HG02938 (cell line): ENCODE measurements at regions not wholly inside any gene's neighbourhood (a gene's known extent, or its start where the extent isn't known, plus 50 kb on each side); places are given as distances from the start of the nearest gene placed in this dataset.

Experiments used
- ATAC-seq: cut with Tn5 transposase; IDR thresholded peaks from one replicate; pipeline ENCODE4 v1.9.1; 2021; ENCODE audit warnings: mild to moderate bottlenecking, moderate library complexity; ENCODE audit not compliant: unreplicated experiment

- ATAC-seq = no peak
Measured at GRCh38 chr6:40313582-40313981, 273.6 kb downstream of the LRFN2 start.

DNA sequence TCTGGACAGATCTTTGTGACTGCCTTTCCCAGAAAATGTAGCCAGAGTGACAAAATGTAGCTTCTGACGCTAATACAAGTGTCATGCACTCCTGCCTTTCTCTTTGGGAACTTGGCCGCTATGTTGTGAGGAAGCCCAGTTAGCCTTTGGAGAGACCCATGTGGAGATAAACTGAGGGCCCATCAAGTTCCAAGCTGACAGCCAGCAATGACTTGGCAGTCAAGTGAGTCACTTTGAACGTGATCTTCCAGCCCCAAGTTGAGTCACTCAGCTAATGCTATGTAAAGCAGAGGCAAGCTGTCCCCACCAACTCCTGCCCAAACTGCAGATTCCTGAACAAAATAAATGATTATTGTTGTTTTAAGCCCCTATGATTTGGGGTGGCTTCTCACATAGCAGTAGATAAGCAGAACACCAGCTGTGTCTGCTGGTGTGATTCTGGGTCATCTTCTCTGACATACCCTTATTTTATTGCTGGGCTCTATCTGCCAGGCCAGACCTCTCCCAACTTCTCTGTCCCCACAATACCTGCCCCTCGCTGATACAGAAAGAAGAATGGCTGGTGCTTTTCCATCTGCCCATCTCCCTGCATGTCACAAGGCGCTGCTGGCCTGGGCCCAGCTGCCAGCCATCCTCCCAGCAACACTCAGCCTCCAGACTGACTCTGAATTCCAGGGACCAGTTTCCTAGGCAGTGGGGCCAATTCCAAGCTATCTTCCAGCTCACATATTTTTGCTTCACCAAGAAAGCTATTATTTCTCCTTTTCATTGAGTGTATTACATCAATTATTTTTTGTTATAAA, 274.8 kb downstream of the LRFN2 start:
- no peak for ATAC-seq

- no peak for ATAC-seq
Measured at GRCh38 chr6:40308533-40309306, 278.4 kb downstream of the LRFN2 start.

DNA sequence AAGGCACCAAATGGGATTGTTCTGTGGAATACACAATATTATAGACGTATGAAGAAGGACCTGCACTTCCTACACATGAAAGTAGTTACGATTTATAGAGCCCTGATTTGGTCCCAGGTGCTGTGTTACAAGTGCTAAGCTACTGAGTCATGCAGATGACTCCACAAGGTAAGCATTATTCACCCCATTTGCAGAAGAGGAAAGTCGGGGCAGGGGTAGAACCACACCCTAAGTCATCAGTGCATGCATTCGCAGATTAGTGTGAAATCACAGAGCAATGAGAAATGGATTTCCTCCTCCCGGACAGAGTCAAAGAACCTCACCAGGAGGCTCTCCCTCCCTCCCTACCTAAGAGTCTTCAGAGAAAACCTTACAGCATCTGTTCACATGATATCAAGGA, 279.5 kb downstream of the LRFN2 start:
- ATAC-seq = no peak

- ATAC-seq = no peak
Measured at GRCh38 chr6:40302856-40303454, 284.2 kb downstream of the LRFN2 start.

DNA sequence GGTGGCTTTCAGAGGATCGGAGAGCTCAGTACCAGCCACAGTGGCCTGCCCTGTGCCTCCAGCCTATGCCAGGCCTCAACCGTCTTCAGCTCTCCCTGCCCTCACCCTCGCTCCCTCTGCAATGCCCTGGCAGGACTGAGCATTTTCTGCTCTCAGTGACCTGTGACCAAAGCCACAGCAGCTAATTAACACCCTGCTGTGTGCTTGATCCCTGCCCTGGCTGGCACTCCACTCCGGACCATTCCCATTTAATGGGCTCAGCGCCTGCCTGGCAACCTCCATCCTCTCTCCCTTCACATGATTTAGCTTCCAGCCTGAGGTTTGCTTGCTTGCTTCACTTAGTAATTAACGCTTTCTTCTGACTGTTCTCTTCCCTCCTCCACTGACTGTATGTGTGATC, 287.5 kb downstream of the LRFN2 start:
- no peak for ATAC-seq

DNA sequence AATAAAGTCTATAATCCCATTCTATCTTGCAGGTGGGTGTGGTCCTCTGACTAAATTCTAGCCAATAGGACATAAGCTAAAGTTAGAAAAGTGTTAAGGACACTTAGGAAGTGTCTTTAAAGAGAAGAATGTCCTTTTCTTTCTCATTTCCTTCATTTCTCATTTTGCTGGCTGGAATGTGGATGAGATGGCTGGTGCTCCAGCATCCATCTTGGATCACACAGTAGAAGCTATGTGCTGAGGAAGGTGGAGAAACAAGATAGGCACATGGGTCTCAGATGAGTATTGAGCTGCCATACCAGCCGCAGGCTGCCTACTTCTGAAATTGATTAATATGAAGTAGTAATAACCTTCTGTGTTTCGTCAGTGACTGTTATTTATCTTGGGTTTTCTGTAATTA, 289.0 kb downstream of the LRFN2 start:
- no peak for ATAC-seq

- no peak for ATAC-seq
Measured at GRCh38 chr6:40295251-40295950, 291.8 kb downstream of the LRFN2 start.

GRCh38 chr6:40293460-40294185, 293.5 kb downstream of the LRFN2 start:
- ATAC-seq = no peak

DNA sequence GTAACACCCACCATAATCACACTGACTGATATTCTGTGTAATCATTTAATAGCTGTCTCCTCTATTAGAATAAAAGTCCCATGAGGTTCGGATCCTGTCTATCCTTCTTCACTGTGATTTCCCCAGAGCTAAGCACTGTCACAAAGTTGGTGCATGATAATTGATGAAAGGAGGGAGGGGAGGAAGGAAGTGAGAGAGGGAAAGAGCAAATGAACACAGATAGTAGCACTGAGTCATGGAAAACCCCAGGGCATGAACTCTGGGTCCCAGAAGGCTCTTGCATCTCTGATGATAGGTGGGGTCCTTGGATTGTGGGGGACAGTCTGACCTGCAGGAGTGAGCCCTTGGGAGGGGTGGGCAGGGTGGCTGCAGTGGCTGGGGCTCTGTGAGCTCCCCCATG, 294.1 kb downstream of the LRFN2 start:
- no peak for ATAC-seq

GRCh38 chr6:40290816-40291215, 296.3 kb downstream of the LRFN2 start:
- ATAC-seq = no peak

DNA sequence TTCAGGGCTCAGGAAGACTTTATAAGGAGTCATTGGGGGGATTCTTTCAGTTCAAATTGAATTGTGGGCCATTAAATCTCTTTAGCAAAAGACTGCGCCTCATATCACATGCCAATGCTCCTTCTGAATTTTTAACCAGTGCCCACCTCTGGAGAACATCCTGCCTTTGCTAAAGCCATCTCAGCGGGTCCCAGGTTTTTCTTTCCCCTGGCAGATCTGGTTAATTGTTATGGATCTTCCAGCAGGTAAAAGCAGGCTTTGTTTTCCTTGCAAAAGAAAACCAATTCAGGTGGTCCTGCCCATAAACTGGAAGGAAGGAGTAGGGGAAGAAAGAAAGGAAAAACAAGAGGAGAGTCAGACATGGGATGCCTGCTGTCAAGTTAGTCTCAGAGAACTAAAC, 298.2 kb downstream of the LRFN2 start:
- ATAC-seq = no peak

DNA sequence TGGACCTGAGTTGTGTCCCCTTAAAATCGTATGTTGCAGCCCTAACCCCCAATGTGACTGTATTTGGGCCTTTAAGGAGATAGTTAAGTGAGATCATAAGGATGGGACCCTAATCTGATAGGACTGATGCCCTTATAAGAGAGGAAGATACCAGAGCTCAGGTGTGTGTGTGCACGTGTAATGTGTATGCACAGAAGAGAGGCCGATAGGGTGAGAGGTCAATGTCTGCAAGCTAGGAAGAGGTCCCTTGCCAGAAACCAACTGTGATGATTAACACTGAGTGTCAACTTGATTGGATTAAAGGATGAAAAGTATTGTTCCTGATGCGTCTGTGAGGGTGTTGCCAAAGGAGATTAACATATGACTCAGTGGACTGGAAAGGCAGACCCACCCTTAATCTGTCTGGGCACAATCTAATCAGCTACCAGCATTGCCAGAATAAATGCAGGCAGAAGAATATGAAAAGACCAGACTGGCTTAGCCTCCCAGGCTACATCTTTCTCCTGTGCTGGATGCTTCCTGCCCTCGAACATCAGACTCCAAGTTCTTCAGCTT, 299.8 kb downstream of the LRFN2 start:
- ATAC-seq = no peak

DNA sequence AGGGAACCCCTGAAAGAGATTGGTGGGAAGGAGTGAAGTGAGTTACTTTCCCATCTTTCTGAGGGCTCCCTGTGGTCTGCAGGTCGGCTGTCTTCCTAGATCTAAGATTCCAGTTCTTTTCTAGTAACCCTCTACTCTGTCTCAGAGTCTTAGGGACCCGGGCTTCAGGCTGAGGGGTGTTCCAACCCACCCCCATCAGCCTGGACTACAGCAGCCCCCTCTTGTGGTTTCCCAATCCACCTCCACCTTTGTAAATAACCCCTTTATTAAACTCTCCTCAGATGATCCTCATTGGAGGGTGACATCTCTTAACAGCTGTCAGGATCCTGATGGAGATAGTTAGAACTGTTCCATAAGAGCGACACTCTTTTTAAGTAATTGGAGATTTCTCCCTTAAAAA, 300.4 kb downstream of the LRFN2 start:
- no peak for ATAC-seq

- no peak for ATAC-seq
Measured at GRCh38 chr6:40285996-40286395, 301.2 kb downstream of the LRFN2 start.

- ATAC-seq = no peak
Measured at GRCh38 chr6:40285535-40285934, 301.6 kb downstream of the LRFN2 start.

DNA sequence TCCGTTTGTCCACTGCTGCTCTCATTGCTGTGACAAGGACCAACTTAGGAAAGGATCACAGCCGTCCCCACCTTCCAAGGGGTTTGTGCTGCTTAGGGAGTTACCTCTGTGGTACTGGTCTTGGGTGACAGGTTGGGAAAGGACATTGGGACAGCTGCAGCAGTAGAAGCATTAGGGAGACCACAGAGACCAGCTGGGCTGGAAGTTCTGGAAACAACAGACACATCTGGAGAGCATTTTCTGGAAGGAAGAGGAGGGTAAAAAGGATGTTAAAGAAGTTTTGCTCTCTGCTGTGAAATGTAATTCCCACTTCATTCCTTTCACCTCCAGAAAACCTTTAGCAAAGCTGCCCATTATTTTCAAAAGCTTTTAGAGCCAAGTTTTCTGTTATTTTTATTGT, 304.2 kb downstream of the LRFN2 start:
- no peak for ATAC-seq

DNA sequence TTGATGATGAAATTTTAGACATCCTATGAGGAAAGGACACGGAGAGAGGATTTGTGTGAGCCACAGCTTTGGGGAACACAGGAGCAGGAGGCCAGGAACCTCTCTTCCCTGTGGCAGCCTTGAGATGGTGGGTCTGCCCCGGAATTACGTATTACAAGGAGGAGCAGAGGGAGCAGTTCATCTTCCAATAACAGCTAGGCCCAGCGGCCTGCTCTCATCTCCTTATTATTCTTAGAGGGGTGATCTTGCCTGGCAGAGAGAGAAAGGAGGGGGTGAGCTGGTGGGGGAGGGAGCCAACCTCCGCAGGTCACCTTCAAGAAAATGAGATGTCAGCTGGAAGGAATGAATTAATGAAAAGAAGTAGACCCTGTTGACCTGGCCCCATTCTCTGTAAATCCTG, 305.8 kb downstream of the LRFN2 start:
- no peak for ATAC-seq

- ATAC-seq = no peak
Measured at GRCh38 chr6:40280231-40280630, 306.9 kb downstream of the LRFN2 start.

- ATAC-seq = no peak
Measured at GRCh38 chr6:40276141-40276540, 311.0 kb downstream of the LRFN2 start.
